ENCODE measurements at regions not wholly inside any gene's neighbourhood (a gene's known extent, or its start where the extent isn't known, plus 50 kb on each side); places are given as distances from the start of the nearest gene placed in this dataset.

DNA sequence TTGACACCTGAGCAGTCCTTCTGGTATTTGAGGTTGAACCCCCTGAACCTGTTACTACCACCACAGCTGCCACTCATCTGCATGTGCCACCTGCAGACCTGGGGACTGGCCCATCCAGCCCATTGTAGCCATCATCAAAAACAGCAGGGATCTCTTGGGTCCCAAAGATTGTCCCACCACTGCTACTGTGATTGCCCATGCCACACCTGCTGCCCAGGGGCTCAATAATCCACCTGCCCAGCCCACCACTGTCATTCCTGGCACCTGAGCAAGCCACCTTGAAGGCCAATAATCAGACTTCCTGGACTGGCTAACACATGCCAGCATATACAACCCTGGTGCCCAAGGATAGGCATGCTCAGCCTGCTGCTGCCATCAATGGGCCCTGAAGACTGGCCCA lies 327.6 kb downstream of the CYRIA start:
- Histone ChIP-seq H2AFZ (ENCODE audit: low read length) (no peak overlapping the region), H3K27ac (ENCODE audit: low read depth, low read length, poor library complexity, severe bottlenecking) (no peak overlapping the region), H3K27me3 (ENCODE audit: insufficient read depth, low read length) (no peaks in the 10 kb centered on the region), H3F3A (ENCODE audit: insufficient read depth, low read length) (no peaks in the 10 kb centered on the region), H3K79me2 (ENCODE audit: insufficient read depth, low read length) (no peaks in the 10 kb centered on the region), H4K20me1 (ENCODE audit: insufficient read depth, low read length) (no peaks in the 10 kb centered on the region), H3K4me2 (ENCODE audit: low read length) (no peak overlapping the region), H3K9ac (ENCODE audit: low read length) (no peak overlapping the region), H3K4me1 (ENCODE audit: insufficient read depth, low read length, severe bottlenecking) (no peaks in the 10 kb centered on the region), H3K4me3 (ENCODE audit: low read depth, low read length, poor library complexity, severe bottlenecking) (no peak overlapping the region), H3K9me2 (ENCODE audit: low read depth, low read length) (no peaks in the 10 kb centered on the region), H3K36me3 (ENCODE audit: insufficient read depth, low read length) (no peaks in the 10 kb centered on the region), H3K9me3 (ENCODE audit: low read length) (no peaks in the 10 kb centered on the region)
- TF ChIP-seq, protein P1, sequence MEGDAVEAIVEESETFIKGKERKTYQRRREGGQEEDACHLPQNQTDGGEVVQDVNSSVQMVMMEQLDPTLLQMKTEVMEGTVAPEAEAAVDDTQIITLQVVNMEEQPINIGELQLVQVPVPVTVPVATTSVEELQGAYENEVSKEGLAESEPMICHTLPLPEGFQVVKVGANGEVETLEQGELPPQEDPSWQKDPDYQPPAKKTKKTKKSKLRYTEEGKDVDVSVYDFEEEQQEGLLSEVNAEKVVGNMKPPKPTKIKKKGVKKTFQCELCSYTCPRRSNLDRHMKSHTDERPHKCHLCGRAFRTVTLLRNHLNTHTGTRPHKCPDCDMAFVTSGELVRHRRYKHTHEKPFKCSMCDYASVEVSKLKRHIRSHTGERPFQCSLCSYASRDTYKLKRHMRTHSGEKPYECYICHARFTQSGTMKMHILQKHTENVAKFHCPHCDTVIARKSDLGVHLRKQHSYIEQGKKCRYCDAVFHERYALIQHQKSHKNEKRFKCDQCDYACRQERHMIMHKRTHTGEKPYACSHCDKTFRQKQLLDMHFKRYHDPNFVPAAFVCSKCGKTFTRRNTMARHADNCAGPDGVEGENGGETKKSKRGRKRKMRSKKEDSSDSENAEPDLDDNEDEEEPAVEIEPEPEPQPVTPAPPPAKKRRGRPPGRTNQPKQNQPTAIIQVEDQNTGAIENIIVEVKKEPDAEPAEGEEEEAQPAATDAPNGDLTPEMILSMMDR (IDR thresholded peaks at IDR 0.05; ENCODE audit: low read length) = no peak
- TF ChIP-seq EZH2 (IDR thresholded peaks at IDR 0.05; ENCODE audit: borderline replicate concordance, low read length) = no peak

DNA sequence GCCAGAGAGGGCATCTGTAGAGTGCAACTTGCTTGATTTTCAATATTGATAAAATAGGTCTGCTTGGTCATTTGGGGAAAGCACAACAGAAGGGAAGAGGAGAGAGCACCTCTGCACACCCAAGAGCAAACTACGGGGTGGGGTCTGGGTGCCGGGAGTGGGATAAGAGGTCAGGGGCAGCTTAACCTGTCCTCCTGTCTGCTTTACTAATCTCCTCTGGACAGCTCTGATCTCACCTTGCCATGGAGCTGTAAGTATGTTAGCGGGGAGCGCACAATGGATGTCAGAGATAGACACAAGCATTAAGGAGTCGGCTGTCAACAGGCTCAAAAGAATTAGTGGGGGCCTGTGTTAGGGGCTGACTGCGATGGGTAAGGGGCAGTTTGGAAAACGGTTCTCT lies 328.7 kb downstream of the CYRIA start:
- no peaks in the 10 kb centered on the region for H3K27me3 ChIP-seq (ENCODE audit: insufficient read depth, low read length)
- H3K9me2 ChIP-seq (ENCODE audit: low read depth, low read length) = no peaks in the 10 kb centered on the region
- no peaks in the 10 kb centered on the region for H3K9me3 ChIP-seq (ENCODE audit: low read length)
- no peak overlapping the region for H3K4me2 ChIP-seq (ENCODE audit: low read length)
- H3K4me3 ChIP-seq (ENCODE audit: low read depth, low read length, poor library complexity, severe bottlenecking) = no peak overlapping the region
- no peak overlapping the region for H3K27ac ChIP-seq (ENCODE audit: low read depth, low read length, poor library complexity, severe bottlenecking)
- H2AFZ ChIP-seq (ENCODE audit: low read length) = no peak overlapping the region
- no peaks in the 10 kb centered on the region for H3F3A ChIP-seq (ENCODE audit: insufficient read depth, low read length)
- no peaks in the 10 kb centered on the region for H3K36me3 ChIP-seq (ENCODE audit: insufficient read depth, low read length)
- TF ChIP-seq, protein P1 (IDR thresholded peaks at IDR 0.05; ENCODE audit: low read length) = no peak
- no peaks in the 10 kb centered on the region for H4K20me1 ChIP-seq (ENCODE audit: insufficient read depth, low read length)
- no peaks in the 10 kb centered on the region for H3K79me2 ChIP-seq (ENCODE audit: insufficient read depth, low read length)
- H3K4me1 ChIP-seq (ENCODE audit: insufficient read depth, low read length, severe bottlenecking) = no peaks in the 10 kb centered on the region
- no peak overlapping the region for H3K9ac ChIP-seq (ENCODE audit: low read length)

DNA sequence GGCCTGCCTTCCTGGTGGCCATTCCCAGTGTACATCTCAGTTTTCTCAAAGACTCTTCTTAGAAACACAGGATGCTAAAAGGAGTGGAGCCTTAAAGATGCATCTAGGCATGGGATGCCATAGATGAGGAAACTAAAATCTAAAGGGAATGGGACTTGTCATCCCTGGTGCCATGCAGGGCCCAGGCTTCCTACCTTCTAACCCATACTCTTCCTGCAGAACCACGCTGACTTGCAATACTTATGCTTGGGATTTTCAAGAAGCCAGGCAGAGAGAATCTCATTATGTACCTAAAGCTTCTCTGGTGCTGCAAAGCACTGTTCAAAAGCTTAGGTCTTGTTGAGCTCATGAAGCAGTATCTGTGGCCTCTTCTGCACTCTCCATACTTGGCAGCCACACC lies 329.1 kb downstream of the CYRIA start:
- H3K9me2 ChIP-seq (ENCODE audit: low read depth, low read length) = no peaks in the 10 kb centered on the region
- no peaks in the 10 kb centered on the region for H3K9me3 ChIP-seq (ENCODE audit: low read length)
- TF ChIP-seq, protein P1 (IDR thresholded peaks at IDR 0.05; ENCODE audit: low read length) = no peak
- no peak for TF ChIP-seq EZH2 (IDR thresholded peaks at IDR 0.05; ENCODE audit: borderline replicate concordance, low read length)

More for the DNA sequence above, 329.1 kb downstream of the CYRIA start:
- Histone ChIP-seq H3F3A (ENCODE audit: insufficient read depth, low read length) (no peaks in the 10 kb centered on the region), H2AFZ (ENCODE audit: low read length) (no peak overlapping the region), H3K36me3 (ENCODE audit: insufficient read depth, low read length) (no peaks in the 10 kb centered on the region), H3K4me2 (ENCODE audit: low read length) (no peak overlapping the region), H3K27ac (ENCODE audit: low read depth, low read length, poor library complexity, severe bottlenecking) (no peak overlapping the region), H3K9ac (ENCODE audit: low read length) (no peak overlapping the region), H3K27me3 (ENCODE audit: insufficient read depth, low read length) (no peaks in the 10 kb centered on the region), H3K4me3 (ENCODE audit: low read depth, low read length, poor library complexity, severe bottlenecking) (no peak overlapping the region), H3K4me1 (ENCODE audit: insufficient read depth, low read length, severe bottlenecking) (no peaks in the 10 kb centered on the region), H3K79me2 (ENCODE audit: insufficient read depth, low read length) (no peaks in the 10 kb centered on the region), H4K20me1 (ENCODE audit: insufficient read depth, low read length) (no peaks in the 10 kb centered on the region)
